OCI-LY1 (cell line): ENCODE measurements at regions not wholly inside any gene's neighbourhood (a gene's known extent, or its start where the extent isn't known, plus 50 kb on each side); places are given as distances from the start of the nearest gene placed in this dataset.
A peak's percentile ranks its signal among the peaks of the same experiment; 100 is the strongest.

Experiments
- H2AFZ ChIP-seq: fragments of 200-600 bp; sonication (generic), shearing (Covaris generic); 2 replicates; pipeline ENCODE4 v1.6.0; 2014; ENCODE audit warnings: antibody characterized with exemption, mild to moderate bottlenecking, low read length
- H3F3A ChIP-seq: fragments of 200-600 bp; sonication (generic), shearing (Covaris generic); 2 replicates; pipeline ENCODE4 v1.6.0; 2014; ENCODE audit warnings: mild to moderate bottlenecking, antibody characterized with exemption, low read length, moderate library complexity; ENCODE audit not compliant: insufficient read depth
- H3K27ac ChIP-seq: fragments of 200-600 bp; sonication (generic); 2 replicates; pipeline ENCODE4 v1.5.1; 2014; ENCODE audit warnings: low read length, mixed run types, mild to moderate bottlenecking, low read depth; ENCODE audit not compliant: poor library complexity, severe bottlenecking
- H3K27me3 ChIP-seq: fragments of 200-600 bp; sonication (generic); 2 replicates; pipeline ENCODE4 v1.6.0; 2014; ENCODE audit warnings: antibody characterized with exemption, mild to moderate bottlenecking, low read length, moderate library complexity; ENCODE audit not compliant: insufficient read depth
- H3K36me3 ChIP-seq: fragments of 200-600 bp; sonication (generic); 2 replicates; pipeline ENCODE4 v1.6.1; 2014; ENCODE audit warnings: mild to moderate bottlenecking, antibody characterized with exemption, low read length, moderate library complexity, mixed read lengths; ENCODE audit not compliant: insufficient read depth
- H3K4me1 ChIP-seq: fragments of 200-600 bp; sonication (generic); 2 replicates; pipeline ENCODE4 v1.5.1; 2014; ENCODE audit warnings: mild to moderate bottlenecking, low read length, moderate library complexity; ENCODE audit not compliant: insufficient read depth, severe bottlenecking
- H3K4me2 ChIP-seq: fragments of 200-600 bp; sonication (generic), shearing (Covaris generic); 2 replicates; pipeline ENCODE4 v1.6.1; 2014; ENCODE audit warnings: low read length
- H3K4me3 ChIP-seq: fragments of 200-600 bp; sonication (generic); 2 replicates; pipeline ENCODE4 v1.5.1; 2014; ENCODE audit warnings: low read length, low read depth, mild to moderate bottlenecking, mixed read lengths; ENCODE audit not compliant: poor library complexity, severe bottlenecking
- H3K79me2 ChIP-seq: fragments of 200-600 bp; shearing (Covaris generic); 2 replicates; pipeline ENCODE4 v1.6.1; 2016; ENCODE audit warnings: mixed run types, low read length, mixed read lengths; ENCODE audit not compliant: insufficient read depth
- H3K9ac ChIP-seq: fragments of 200-600 bp; sonication (generic), shearing (Covaris generic); 2 replicates; pipeline ENCODE4 v1.6.1; 2014; ENCODE audit warnings: mild to moderate bottlenecking, low read length, mixed read lengths
- H3K9me2 ChIP-seq: fragments of 200-600 bp; sonication (generic), shearing (Covaris generic); 2 replicates; pipeline ENCODE4 v1.6.1; 2014; ENCODE audit warnings: low read depth, mild to moderate bottlenecking, low read length, mixed read lengths
- H3K9me3 ChIP-seq: fragments of 200-600 bp; shearing (Covaris generic); 2 replicates; pipeline ENCODE4 v1.6.1; 2014; ENCODE audit warnings: low read length, mixed read lengths
- H4K20me1 ChIP-seq: fragments of 200-600 bp; sonication (generic), shearing (Covaris generic); 2 replicates; pipeline ENCODE4 v1.6.0; 2016; ENCODE audit warnings: mild to moderate bottlenecking, low read length; ENCODE audit not compliant: insufficient read depth
- CTCF ChIP-seq: fragments of 200-600 bp; sonication (generic), shearing (Covaris generic); IDR thresholded peaks from 2 replicates; pipeline ENCODE4 v1.5.1; 2017; ENCODE audit warnings: mild to moderate bottlenecking, antibody characterized with exemption, low read length, moderate library complexity, mixed read lengths
- EZH2 ChIP-seq: fragments of 200-600 bp; sonication (generic), shearing (Covaris generic); IDR thresholded peaks from 2 replicates; pipeline ENCODE4 v1.8.0; 2017; ENCODE audit warnings: borderline replicate concordance, mixed run types, mild to moderate bottlenecking, antibody characterized with exemption, low read length, moderate library complexity, mixed read lengths

- Histone ChIP-seq H3K9me2 (no peaks in the 10 kb centered on the region), H3K4me3 (peak overlapping the region; percentile 35), H2AFZ (no peak overlapping the region), H3K27ac (peak overlapping the region; percentile 94), H3K9me3 (no peaks in the 10 kb centered on the region), H3K4me1 (peaks cover 82% of the 10 kb centered on the region), H3K79me2 (no peaks in the 10 kb centered on the region), H3K36me3 (no peaks in the 10 kb centered on the region), H3K9ac (peak overlapping the region; percentile 51), H3K27me3 (no peaks in the 10 kb centered on the region), H3F3A (no peaks in the 10 kb centered on the region), H3K4me2 (peak overlapping the region; percentile 65), H4K20me1 (no peaks in the 10 kb centered on the region)
- TF ChIP-seq CTCF = no peak
- no peak for TF ChIP-seq EZH2
Observed at GRCh38 chr2:8478471-8478793, 203.4 kb upstream of the ID2 start.

GRCh38 chr2:8479298-8479697 lies 202.6 kb upstream of the ID2 start:
- H3K4me1 ChIP-seq = peaks cover 82% of the 10 kb centered on the region
- peak overlapping the region; percentile 88 for H3K27ac ChIP-seq
- H3F3A ChIP-seq = no peaks in the 10 kb centered on the region
- no peak overlapping the region for H2AFZ ChIP-seq
- no peaks in the 10 kb centered on the region for H3K27me3 ChIP-seq
- no peaks in the 10 kb centered on the region for H4K20me1 ChIP-seq
- no peaks in the 10 kb centered on the region for H3K36me3 ChIP-seq
- no peaks in the 10 kb centered on the region for H3K79me2 ChIP-seq
- H3K4me2 ChIP-seq = no peak overlapping the region
- H3K4me3 ChIP-seq = no peak overlapping the region
- TF ChIP-seq CTCF (no peak), EZH2 (no peak)
- no peak overlapping the region; the same call in 1 of the 2 replicates for H3K9ac ChIP-seq
- no peaks in the 10 kb centered on the region for H3K9me3 ChIP-seq
- H3K9me2 ChIP-seq = no peaks in the 10 kb centered on the region

- peak overlapping the region; percentile 88 for H3K27ac ChIP-seq
Observed at GRCh38 chr2:8480915-8481314, 200.9 kb upstream of the ID2 start.

More at GRCh38 chr2:8480915-8481314, 200.9 kb upstream of the ID2 start:
- peak overlapping the region; percentile 22 for H3K4me3 ChIP-seq
- H3K9ac ChIP-seq = peak overlapping the region; percentile 53
- H4K20me1 ChIP-seq = no peaks in the 10 kb centered on the region
- H3K9me2 ChIP-seq = no peaks in the 10 kb centered on the region
- H3F3A ChIP-seq = no peaks in the 10 kb centered on the region
- H3K27me3 ChIP-seq = no peaks in the 10 kb centered on the region
- H3K9me3 ChIP-seq = no peaks in the 10 kb centered on the region
- H3K4me2 ChIP-seq = peak overlapping the region; percentile 56
- no peaks in the 10 kb centered on the region for H3K79me2 ChIP-seq
- TF ChIP-seq CTCF (no peak), EZH2 (no peak)
- H3K4me1 ChIP-seq = peaks cover 66% of the 10 kb centered on the region
- no peaks in the 10 kb centered on the region for H3K36me3 ChIP-seq
- H2AFZ ChIP-seq = no peak overlapping the region
